Uterus (tissue), 2 donors: ENCODE measurements at regions not wholly inside any gene's neighbourhood (a gene's known extent, or its start where the extent isn't known, plus 50 kb on each side); places are given as distances from the start of the nearest gene placed in this dataset.

Experiments used
- POLR2A ChIP-seq, 2 donors: fragments of 450-650 bp; IDR thresholded peaks; one replicate each; pipeline ENCODE4 v1.6.1; 2016; ENCODE audit warnings: antibody characterized with exemption in 2 of 2, mild to moderate bottlenecking in 1 of 2, moderate library complexity in 1 of 2
- TF ChIP-seq, protein P1 (sequence below), 4 experiments: fragments of 200-600 bp in 2 of 4; fragments of 450-650 bp in 2 of 4; sonication (generic) in 2 of 4; IDR thresholded peaks; one replicate each; pipeline ENCODE4 v1.5.1; 2016 to 2019; ENCODE audit warnings: antibody characterized with exemption in 4 of 4, mild to moderate bottlenecking in 2 of 4, moderate library complexity in 1 of 4

DNA sequence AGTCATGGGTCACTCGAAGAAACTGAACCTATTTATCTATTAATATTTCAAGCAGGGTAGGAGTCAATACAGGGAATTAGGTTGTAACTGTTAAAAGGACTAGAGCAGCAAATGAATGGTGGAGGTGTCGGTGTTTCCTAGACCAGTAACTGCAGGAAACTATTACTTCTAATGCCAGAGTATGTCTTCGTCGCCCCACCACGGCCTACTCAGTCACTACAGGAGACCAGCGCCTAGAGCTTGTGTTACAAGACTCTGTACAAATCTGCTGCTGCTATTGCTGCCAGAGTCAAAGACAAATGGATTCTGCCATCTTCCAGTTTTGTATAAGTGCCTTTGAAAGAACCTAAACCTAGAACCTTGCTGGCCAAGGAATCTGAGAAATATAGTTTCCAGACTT, 343.9 kb downstream of the SOX4 start:
- TF ChIP-seq, protein P1, sequence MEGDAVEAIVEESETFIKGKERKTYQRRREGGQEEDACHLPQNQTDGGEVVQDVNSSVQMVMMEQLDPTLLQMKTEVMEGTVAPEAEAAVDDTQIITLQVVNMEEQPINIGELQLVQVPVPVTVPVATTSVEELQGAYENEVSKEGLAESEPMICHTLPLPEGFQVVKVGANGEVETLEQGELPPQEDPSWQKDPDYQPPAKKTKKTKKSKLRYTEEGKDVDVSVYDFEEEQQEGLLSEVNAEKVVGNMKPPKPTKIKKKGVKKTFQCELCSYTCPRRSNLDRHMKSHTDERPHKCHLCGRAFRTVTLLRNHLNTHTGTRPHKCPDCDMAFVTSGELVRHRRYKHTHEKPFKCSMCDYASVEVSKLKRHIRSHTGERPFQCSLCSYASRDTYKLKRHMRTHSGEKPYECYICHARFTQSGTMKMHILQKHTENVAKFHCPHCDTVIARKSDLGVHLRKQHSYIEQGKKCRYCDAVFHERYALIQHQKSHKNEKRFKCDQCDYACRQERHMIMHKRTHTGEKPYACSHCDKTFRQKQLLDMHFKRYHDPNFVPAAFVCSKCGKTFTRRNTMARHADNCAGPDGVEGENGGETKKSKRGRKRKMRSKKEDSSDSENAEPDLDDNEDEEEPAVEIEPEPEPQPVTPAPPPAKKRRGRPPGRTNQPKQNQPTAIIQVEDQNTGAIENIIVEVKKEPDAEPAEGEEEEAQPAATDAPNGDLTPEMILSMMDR (IDR thresholded peaks at IDR 0.05), result no peak
- no peak for TF ChIP-seq POLR2A (IDR thresholded peaks at IDR 0.05)
